ENCODE measurements at regions not wholly inside any gene's neighbourhood (a gene's known extent, or its start where the extent isn't known, plus 50 kb on each side); places are given as distances from the start of the nearest gene placed in this dataset.

DNA sequence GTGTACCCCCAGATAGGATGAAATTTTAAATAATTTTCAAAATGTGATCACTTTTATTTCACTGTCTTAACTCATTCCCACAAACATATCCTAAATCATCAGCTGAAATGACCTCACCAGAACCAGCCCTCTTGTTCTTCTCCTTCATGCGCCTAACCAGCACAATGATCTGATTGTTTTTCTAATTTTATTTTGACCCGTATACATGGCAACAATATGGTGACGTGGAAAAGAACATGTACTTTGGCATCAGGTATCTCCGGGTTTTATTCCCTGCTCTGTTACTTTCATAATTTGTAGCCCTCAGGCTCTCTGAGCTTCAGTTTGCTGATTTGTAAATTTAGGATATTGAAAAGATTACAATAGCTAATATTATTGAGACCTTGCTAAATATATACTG is 562.4 kb upstream of the ZFP42 start:
- DNase-seq = no peak

- no peak for DNase-seq
Observed at GRCh38 chr4:187436251-187436650, 559.3 kb upstream of the ZFP42 start.

DNA sequence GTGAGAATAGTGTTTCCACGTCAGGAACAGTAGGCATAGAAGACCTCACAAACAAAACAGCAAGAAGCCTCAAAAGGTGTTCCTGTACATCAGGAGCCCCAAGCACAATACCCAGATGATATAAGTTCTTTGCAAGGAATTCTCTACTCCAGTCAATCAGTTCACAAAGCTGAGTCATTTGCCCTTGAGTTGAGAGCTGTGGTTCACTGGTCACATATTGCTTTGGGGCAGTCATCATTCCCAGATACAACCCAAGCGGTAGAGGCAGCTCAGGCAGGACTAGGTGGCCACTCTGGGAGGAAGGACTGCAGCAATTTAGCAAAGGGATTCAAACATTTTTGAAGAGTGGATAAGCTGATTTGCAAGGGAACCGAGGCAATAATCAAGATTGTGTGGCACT is 551.5 kb upstream of the ZFP42 start:
- DNase-seq = no peak

- no peak for DNase-seq
Observed at GRCh38 chr4:187449702-187450101, 545.9 kb upstream of the ZFP42 start.

- DNase-seq = no peak
Observed at GRCh38 chr4:187451776-187452175, 543.8 kb upstream of the ZFP42 start.

DNA sequence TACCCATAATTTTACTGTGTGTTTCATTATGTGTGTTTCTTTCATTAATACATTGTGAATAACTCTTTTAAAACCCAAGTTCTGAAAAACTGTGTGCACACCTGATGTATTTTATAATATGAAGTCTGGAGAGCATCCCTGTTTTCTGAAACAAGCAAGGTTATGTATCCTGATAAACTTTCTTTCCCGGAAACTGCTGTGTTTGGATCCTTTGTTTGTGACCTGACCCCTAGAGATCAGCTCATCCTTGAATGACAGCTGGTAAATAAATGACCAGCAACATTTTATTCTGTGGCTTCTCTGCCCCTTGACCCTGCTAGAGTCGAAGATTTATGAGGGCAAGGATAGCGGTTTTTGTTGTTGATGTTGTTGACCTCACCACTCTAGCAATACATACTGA is 535.6 kb upstream of the ZFP42 start:
- DNase-seq = no peak

- no peak for DNase-seq
Observed at GRCh38 chr4:187464573-187464972, 531.0 kb upstream of the ZFP42 start.

GRCh38 chr4:187467224-187467623 is 528.3 kb upstream of the ZFP42 start:
- DNase-seq = no peak

DNA sequence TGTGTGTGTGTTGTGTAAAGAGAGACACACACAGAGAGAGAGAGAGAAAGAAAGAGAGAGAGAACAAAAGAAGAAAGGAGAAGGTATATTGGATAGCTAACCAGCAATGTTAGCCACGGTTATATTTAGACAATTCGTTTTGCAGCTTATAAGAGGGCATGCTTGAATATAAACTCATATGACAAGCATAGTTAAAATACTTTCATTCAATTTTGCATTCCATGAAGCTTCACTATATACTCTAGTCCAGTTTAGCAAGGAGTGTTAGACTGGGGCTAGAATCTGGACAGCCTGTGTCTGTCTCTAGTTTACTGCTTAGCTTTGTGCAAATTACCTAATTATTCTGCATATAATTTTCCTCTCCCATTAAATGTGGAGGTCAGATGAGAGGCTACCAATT is 525.9 kb upstream of the ZFP42 start:
- DNase-seq = no peak

- DNase-seq = no peak
Observed at GRCh38 chr4:187470061-187470460, 525.5 kb upstream of the ZFP42 start.

DNA sequence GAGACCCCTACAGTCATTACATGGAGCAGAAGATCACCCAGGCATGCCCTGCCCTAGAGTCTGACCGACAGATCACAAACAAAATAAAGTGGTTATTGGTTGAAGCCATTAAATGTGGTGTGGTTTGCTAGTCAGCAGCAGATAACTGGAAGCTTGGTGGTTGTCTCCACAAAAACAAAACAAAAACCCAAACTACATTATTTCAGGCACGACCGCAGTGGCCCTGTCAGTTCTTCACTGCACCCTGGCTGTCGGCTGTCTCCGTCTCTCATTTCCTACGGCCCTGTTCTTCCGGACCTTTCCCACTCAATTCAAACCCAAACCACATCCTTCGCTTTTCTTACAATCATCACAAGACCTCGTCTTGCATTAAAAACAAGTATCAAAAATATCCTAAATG is 521.3 kb upstream of the ZFP42 start:
- no peak for DNase-seq

- DNase-seq = no peak
Observed at GRCh38 chr4:187475901-187476300, 519.7 kb upstream of the ZFP42 start.

DNA sequence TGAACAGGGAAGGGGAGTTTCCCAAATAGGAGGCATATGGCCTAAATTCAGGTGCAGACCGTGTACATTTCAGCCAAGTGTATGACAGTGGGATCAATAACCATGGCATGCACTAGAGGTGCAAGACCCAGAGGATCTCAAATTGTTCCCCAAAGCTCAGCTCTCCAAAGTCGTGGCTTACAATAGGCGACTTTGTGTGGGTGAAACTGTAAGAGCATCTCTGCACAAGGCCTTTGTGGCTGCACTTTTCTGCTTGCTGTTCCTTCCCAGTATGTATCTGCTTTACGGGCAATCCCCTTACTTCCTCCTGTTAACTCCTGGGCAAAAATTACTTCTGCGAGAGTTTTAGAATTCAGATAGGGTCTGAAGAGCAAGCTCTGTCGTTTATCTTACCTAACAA is 518.3 kb upstream of the ZFP42 start:
- no peak for DNase-seq

DNA sequence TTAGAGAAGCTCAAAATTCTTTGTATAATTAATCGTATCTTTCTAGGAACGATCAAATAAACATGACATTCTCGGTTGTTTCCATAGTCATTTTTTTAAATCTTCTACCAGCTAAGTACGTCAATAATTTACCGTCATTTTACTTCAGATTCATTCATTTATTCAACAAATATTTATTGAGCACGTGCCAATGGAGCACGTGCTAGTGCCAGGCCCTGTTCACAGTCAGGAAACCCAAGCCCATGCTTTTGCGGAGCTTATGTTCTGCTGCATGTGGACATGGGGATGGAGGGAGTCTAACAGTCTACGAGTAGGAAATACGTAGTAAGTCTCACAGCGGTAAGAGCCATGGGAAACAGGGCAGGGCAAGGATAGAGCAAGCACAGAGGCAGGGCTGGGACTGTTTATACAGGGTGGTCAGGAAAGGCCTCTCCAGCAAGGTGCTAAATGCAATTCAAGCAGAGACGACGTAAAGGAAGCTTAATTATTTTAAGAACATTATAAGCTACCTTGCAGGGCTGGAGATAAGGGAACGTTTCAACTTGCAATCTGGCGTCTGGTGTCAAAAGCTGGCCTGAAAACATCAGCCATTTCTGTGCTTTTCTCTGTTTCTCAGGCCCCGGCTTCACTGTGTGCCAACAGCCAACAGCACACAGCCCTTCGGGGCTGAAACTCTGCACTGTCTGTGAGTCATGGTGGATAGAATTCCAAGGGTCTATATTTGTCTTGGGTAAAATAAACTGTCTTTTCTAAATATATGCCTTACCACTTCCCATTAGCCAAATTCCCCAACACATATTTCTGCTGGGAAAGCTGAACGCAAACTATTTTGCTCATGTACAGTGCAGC is 517.1 kb upstream of the ZFP42 start:
- no peak for DNase-seq

DNA sequence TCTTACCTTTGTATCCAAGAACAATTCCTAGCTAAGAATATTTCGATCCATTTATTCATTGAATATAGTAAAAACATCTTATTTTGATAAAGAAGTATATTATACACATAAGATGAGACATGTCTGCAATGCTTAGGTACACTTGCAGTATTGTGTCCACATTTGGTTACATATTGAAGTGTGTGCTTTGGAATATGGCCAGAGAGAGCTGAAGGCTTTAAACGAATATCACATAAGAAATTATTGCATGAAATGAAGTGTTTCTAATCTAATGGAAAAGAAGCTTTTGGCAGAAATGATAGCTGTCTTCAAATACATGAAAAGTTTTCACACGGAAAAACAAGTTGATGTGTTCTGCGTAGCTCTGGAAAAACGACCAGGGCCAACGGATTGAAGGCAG is 516.1 kb upstream of the ZFP42 start:
- no peak for DNase-seq

DNA sequence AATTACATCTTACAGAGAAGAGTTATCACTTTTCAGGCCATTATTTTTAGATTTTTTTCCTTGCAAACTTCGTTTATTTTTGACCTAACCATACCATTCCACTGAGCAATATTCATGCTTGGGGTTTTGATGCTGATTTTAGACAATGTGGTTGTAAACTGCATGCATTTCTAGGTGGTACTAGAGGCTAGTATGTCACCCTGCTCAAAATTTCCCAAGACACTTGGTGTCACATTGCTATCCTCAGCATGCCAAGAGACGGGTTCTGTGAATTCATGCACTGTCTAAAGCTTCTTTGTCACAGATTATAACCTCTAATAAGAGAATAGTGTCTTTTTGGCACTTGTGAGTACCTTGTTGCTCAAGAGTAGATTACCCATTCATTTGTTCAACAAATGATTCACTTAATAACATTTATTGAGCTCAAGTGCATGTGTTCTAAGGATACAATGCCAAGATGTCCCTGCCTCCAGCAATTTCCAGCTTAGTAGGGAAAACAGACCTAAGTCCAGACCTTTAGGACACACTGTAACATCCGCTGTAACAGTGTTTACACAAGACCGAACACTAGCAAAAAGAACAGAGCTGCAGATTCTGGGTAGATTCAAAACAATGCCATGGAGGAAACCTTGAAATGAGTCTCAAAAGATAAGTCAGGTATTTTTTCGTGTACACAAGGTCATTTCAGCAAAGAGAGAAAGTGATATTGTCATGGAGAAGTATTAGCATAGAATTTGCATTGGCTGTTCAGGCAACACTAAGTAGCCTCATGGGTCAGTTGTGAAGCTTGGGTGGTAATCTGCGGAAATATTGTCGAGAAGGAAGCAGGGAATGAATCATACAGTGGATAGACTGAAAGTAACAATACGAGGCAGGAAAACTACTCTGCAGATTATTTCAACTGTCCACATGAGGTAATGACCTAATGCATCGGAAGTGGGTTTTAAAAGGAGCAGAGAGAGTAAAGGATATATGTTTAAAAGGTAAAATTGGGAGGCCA is 515.1 kb upstream of the ZFP42 start:
- DNase-seq = no peak

DNA sequence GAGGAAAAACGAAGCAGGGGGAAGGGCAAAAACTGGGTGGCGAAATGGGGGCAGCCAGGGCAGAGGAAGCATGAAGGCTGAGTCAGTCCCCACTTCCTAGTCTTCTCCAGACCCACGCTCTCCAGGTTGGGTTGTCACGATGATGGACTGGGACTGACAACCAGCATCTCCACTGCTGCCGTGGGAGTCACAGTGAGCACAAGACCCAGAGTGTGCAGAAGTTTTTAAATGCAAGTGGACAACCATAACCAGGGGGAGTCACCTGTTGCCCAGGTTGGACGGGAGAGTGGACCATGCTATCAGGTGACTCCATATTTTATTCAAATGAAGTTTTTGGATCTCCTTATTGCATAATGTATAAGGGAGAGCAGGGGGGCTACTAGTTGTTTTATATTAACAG is 511.4 kb upstream of the ZFP42 start:
- DNase-seq = no peak

DNA sequence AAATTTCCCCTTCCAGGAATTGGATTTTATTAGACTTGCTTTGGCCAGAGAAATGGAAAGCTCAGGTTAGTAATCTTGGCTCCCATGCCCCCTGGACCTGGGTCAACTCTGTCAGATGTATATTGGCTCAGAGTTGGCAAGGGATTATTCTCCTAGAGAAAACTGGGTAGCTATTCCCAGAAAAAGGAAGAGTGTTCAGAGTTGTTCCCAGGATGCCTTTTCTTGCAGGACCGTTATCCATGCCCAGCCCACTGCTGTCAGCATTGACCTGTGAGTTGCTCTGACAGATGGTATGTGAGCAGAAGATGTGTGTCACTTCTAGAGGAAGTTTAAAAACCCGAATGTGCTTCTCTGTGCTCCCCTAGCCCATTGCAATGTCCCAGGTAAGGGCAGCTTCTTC is 509.9 kb upstream of the ZFP42 start:
- DNase-seq = no peak

- DNase-seq = no peak
Observed at GRCh38 chr4:187491286-187491685, 504.3 kb upstream of the ZFP42 start.

DNA sequence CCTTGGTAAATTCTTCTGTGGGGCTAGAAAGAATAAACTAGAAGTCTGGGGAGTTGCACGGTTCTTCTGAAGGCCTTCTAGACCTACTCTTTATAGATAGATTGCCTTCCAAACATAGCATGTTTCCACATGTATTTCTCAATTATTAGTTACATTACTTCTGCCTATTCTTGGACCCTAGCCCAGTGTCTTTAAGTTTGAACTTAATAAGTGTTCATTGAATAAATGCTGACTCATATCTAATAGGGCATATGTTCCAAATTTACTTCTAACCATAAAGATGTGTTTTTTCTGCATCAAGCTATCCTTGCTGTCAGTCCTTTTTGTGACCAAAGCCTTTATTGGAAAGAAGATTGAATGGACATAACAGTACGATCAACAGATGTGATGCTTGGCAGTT is 503.6 kb upstream of the ZFP42 start:
- DNase-seq = no peak

DNA sequence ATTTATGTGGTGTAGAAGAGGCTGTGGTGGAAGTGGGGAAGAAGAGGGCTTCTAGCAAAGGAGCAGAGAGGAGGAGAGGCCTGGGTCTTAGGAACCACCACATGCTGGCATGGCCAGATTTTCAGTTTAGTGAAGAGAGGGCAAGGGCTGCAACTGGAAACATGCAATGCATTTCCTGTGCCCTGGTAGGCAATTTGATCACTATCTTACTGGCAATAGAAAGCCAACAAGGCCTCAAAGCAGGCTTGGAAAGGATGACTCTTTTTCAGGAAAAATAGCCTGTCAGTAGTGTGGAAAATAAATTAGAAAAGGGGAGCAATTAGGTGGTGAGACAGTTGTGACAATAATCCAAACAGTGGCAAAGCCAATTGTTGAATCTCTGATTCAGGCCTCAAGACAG is 501.9 kb upstream of the ZFP42 start:
- no peak for DNase-seq

- no peak for DNase-seq
Observed at GRCh38 chr4:187499956-187500355, 495.6 kb upstream of the ZFP42 start.

- no peak for DNase-seq
Observed at GRCh38 chr4:187500796-187501195, 494.8 kb upstream of the ZFP42 start.

DNA sequence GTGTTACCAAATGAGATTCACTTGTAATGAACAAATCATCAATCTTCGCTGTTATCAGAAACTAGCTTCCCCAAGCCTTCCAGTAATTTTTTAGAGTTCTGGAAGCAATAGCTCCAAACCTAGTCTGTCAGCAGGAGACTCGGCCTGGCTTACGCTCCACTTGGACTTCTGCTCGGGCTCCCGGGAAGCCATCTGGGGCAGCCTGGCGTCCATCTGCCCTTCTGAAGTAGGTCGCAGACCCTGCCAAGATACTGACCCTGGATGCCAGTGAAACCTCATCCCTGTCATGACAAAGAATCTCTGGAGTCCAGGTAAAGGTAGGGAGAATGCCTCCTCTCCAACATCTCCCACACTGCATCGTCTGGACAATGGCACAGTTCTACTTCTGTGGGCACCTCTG is 493.8 kb upstream of the ZFP42 start:
- DNase-seq = no peak
